HL-60 (cell line): ENCODE measurements at regions not wholly inside any gene's neighbourhood (a gene's known extent, or its start where the extent isn't known, plus 50 kb on each side); places are given as distances from the start of the nearest gene placed in this dataset.

ENCODE experiments used
- DNase-seq, 2 experiments: peaks; one replicate each; pipeline ENCODE4 v3.0.0-alpha.2; 2010 to 2020; ENCODE audit warnings: low read depth in 1 of 2, low spot score in 1 of 2
- H3K27ac ChIP-seq: fragments of 250-450 bp; sonication (Bioruptor Pico); replicated peaks from 2 replicates; pipeline ENCODE4 v1.5.1; 2020; ENCODE audit warnings: mild to moderate bottlenecking, moderate library complexity
- H3K27me3 ChIP-seq: fragments of 250-450 bp; sonication (Bioruptor Pico); 2 replicates; pipeline ENCODE4 v1.5.1; 2021; ENCODE audit warnings: mild to moderate bottlenecking, moderate library complexity; ENCODE audit not compliant: insufficient read depth, poor library complexity, severe bottlenecking
- H3K4me3 ChIP-seq: replicated peaks from 2 replicates; pipeline ENCODE4 v1.5.1; 2011; ENCODE audit warnings: mild to moderate bottlenecking, control low read depth, low read length; ENCODE audit not compliant: insufficient read depth
- GABPA ChIP-seq: IDR thresholded peaks from 2 replicates; pipeline ENCODE4 v1.6.1; 2012; ENCODE audit warnings: low read depth
- POLR2AphosphoS5 ChIP-seq: IDR thresholded peaks from 2 replicates; pipeline ENCODE4 v1.6.1; 2012; ENCODE audit warnings: low read depth
- SPI1 ChIP-seq: IDR thresholded peaks from 2 replicates; pipeline ENCODE4 v1.6.1; 2012; ENCODE audit warnings: low read depth, mild to moderate bottlenecking, borderline replicate concordance
- TF ChIP-seq, protein P1 (sequence below): IDR thresholded peaks from one replicate; pipeline ENCODE4 v1.5.1; 2011; ENCODE audit warnings: low read length, control low read depth, inconsistent platforms; ENCODE audit not compliant: insufficient read depth
- TF ChIP-seq, protein P2 (sequence below): IDR thresholded peaks from 2 replicates; pipeline ENCODE4 v1.6.1; 2012; ENCODE audit warnings: low read depth; ENCODE audit not compliant: insufficient replicate concordance

DNA sequence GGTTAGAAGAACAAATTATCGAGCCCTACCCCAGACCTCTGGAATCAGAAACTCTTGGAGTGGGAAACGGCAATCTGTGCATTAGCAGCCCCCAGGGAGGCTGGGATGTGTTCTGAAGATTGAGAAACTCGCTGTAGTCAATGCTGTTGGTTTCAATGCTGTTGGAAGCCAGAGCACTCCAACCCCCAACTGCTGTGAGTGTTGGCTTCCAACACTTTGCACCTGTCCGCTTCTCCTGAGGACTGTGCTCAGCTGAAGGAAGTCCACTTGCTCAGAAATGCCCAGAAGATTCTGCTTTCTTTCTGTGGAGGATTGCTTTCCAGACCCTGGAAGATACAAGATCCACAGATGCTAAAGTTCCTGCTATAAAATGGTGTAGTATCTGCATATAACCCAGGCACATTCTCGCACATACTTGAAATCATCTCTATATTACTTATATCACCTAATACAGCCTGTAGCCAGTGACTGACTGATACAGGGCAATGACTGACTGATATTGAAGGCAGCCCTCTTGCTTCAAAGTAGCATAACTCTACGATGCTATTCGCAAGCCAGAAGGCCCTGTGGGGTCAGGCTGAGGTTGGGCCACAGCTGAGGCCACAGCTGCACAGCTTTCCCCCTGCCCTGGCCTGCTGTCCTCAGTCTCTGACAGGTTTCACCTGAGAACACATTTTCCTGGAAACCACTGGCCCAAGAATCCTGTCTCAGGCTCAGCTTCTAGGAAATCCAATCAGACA is 757.7 kb upstream of the ID2 start:
- Histone ChIP-seq H3K27ac (no peak overlapping the region), H3K4me3 (no peak overlapping the region), H3K27me3 (no peaks in the 10 kb centered on the region)
- TF ChIP-seq POLR2AphosphoS5 (no peak), GABPA (no peak), SPI1 (no peak)
- TF ChIP-seq, protein P1, sequence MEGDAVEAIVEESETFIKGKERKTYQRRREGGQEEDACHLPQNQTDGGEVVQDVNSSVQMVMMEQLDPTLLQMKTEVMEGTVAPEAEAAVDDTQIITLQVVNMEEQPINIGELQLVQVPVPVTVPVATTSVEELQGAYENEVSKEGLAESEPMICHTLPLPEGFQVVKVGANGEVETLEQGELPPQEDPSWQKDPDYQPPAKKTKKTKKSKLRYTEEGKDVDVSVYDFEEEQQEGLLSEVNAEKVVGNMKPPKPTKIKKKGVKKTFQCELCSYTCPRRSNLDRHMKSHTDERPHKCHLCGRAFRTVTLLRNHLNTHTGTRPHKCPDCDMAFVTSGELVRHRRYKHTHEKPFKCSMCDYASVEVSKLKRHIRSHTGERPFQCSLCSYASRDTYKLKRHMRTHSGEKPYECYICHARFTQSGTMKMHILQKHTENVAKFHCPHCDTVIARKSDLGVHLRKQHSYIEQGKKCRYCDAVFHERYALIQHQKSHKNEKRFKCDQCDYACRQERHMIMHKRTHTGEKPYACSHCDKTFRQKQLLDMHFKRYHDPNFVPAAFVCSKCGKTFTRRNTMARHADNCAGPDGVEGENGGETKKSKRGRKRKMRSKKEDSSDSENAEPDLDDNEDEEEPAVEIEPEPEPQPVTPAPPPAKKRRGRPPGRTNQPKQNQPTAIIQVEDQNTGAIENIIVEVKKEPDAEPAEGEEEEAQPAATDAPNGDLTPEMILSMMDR = no peak
- TF ChIP-seq, protein P2, sequence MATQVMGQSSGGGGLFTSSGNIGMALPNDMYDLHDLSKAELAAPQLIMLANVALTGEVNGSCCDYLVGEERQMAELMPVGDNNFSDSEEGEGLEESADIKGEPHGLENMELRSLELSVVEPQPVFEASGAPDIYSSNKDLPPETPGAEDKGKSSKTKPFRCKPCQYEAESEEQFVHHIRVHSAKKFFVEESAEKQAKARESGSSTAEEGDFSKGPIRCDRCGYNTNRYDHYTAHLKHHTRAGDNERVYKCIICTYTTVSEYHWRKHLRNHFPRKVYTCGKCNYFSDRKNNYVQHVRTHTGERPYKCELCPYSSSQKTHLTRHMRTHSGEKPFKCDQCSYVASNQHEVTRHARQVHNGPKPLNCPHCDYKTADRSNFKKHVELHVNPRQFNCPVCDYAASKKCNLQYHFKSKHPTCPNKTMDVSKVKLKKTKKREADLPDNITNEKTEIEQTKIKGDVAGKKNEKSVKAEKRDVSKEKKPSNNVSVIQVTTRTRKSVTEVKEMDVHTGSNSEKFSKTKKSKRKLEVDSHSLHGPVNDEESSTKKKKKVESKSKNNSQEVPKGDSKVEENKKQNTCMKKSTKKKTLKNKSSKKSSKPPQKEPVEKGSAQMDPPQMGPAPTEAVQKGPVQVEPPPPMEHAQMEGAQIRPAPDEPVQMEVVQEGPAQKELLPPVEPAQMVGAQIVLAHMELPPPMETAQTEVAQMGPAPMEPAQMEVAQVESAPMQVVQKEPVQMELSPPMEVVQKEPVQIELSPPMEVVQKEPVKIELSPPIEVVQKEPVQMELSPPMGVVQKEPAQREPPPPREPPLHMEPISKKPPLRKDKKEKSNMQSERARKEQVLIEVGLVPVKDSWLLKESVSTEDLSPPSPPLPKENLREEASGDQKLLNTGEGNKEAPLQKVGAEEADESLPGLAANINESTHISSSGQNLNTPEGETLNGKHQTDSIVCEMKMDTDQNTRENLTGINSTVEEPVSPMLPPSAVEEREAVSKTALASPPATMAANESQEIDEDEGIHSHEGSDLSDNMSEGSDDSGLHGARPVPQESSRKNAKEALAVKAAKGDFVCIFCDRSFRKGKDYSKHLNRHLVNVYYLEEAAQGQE = no peak
- DNase-seq = no peak

DNA sequence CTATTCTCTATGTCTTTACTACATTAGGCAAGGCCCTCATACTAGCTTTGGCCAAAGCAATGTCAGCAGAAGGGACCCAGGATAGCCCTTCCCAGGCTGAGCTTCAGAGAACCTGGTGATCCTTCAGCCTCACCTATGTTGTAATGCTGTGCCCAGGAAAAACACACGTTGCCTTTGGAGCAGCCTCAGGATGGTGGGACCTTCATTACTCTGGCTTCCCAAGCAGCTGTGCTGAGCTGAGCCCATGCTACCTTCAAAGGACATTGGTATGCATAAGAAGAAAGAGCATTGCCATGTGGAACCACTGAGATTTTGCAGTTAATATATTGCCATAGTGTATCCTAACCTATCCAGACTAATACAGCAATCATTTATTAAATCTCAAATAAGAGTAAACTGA is 756.4 kb upstream of the ID2 start:
- Histone ChIP-seq H3K27ac (no peak overlapping the region), H3K4me3 (no peak overlapping the region), H3K27me3 (no peaks in the 10 kb centered on the region)
- no peak for TF ChIP-seq POLR2AphosphoS5
- TF ChIP-seq, protein P2 = no peak
- TF ChIP-seq GABPA = no peak
- TF ChIP-seq SPI1 = no peak
- TF ChIP-seq, protein P1 = no peak
- DNase-seq = no peak

DNA sequence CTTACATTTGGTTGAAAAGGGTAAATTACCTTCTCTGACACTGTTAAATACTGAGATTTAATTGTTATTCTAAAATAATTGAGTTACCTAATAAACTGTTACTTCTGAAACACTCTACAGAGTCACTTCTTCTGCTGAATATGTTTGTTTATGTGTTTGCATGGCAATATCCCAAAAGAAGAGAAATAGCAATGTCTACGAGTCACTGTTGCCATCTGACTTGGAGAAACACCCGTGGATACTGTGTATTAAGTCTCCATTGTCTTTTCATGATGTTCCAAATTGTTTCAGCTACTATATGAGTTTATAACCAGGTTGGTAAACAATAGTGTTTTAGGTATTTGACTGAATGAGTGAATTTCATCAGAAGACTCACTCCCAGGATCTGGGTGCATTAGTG is 754.2 kb upstream of the ID2 start:
- H3K27ac ChIP-seq = no peak overlapping the region
- TF ChIP-seq, protein P1 = no peak
- TF ChIP-seq SPI1 (no peak), POLR2AphosphoS5 (no peak), GABPA (no peak)
- TF ChIP-seq, protein P2 = no peak
- DNase-seq = no peak
- no peaks in the 10 kb centered on the region for H3K27me3 ChIP-seq
- H3K4me3 ChIP-seq = no peak overlapping the region
